ENCODE measurements at regions not wholly inside any gene's neighbourhood (a gene's known extent, or its start where the extent isn't known, plus 50 kb on each side); places are given as distances from the start of the nearest gene placed in this dataset.

GRCh38 chr6:47970826-47971225 is 140.2 kb downstream of the PTCHD4 start:
- intact Hi-C loops (cut with DNase I), result no loop called here
- H3K4me3 ChIP-seq, result no peak overlapping the region
- DNase-seq (no peak), ATAC-seq (no peak)
- no peaks in the 10 kb centered on the region for H3K27me3 ChIP-seq
- H3K27ac ChIP-seq, result no peak overlapping the region
- no peaks in the 10 kb centered on the region for H3K4me1 ChIP-seq
- peaks cover 0 to 5% of the 10 kb centered on the region in 2 donors for H3K9me3 ChIP-seq
- TF ChIP-seq CTCF (IDR thresholded peaks at IDR 0.05), result no peak
- H3K36me3 ChIP-seq, result no peaks in the 10 kb centered on the region

GRCh38 chr6:47967843-47968242 is 143.2 kb downstream of the PTCHD4 start:
- TF ChIP-seq CTCF (IDR thresholded peaks at IDR 0.05), result no peak
- H3K27me3 ChIP-seq, result no peaks in the 10 kb centered on the region
- ATAC-seq (no peak), DNase-seq (no peak)
- no peaks in the 10 kb centered on the region for H3K4me1 ChIP-seq
- H3K4me3 ChIP-seq, result no peak overlapping the region
- H3K27ac ChIP-seq, result no peak overlapping the region
- no peaks in the 10 kb centered on the region for H3K36me3 ChIP-seq
- peaks cover 0 to 5% of the 10 kb centered on the region in 2 donors for H3K9me3 ChIP-seq
- intact Hi-C loops (cut with DNase I), result no loop called here

GRCh38 chr6:47964969-47965368 is 146.0 kb downstream of the PTCHD4 start:
- Histone ChIP-seq H3K4me3 (no peak overlapping the region), H3K27ac (no peak overlapping the region), H3K9me3 (peaks cover 0 to 5% of the 10 kb centered on the region in 2 donors), H3K27me3 (no peaks in the 10 kb centered on the region), H3K4me1 (no peaks in the 10 kb centered on the region), H3K36me3 (no peaks in the 10 kb centered on the region)
- no peak for ATAC-seq
- DNase-seq, result no peak
- TF ChIP-seq CTCF (IDR thresholded peaks at IDR 0.05), result no peak
- intact Hi-C loops (cut with DNase I), result no loop called here

- H3K4me3 ChIP-seq, result no peak overlapping the region
- no peaks in the 10 kb centered on the region for H3K36me3 ChIP-seq
- no peaks in the 10 kb centered on the region for H3K27me3 ChIP-seq
- intact Hi-C loops (cut with DNase I), result no loop called here
- no peak for DNase-seq
- no peak for ATAC-seq
- H3K9me3 ChIP-seq, result no peaks in the 10 kb centered on the region
- H3K4me1 ChIP-seq, result no peaks in the 10 kb centered on the region
- H3K27ac ChIP-seq, result no peak overlapping the region
- no peak for TF ChIP-seq CTCF (IDR thresholded peaks at IDR 0.05)
Measured at GRCh38 chr6:47952640-47953039, 158.4 kb downstream of the PTCHD4 start.

GRCh38 chr6:47944846-47945245 is 163.0 kb downstream of the OPN5 start:
- DNase-seq (no peak), ATAC-seq (no peak)
- no peak overlapping the region for H3K27ac ChIP-seq
- no peak overlapping the region for H3K4me3 ChIP-seq
- H3K36me3 ChIP-seq, result no peaks in the 10 kb centered on the region
- intact Hi-C loops (cut with DNase I), result no loop called here
- no peaks in the 10 kb centered on the region for H3K9me3 ChIP-seq
- TF ChIP-seq CTCF (IDR thresholded peaks at IDR 0.05), result no peak
- H3K27me3 ChIP-seq, result no peaks in the 10 kb centered on the region
- H3K4me1 ChIP-seq, result no peaks in the 10 kb centered on the region
